CD4-positive, alpha-beta T cell (primary cell): ENCODE measurements at regions not wholly inside any gene's neighbourhood (a gene's known extent, or its start where the extent isn't known, plus 50 kb on each side); places are given as distances from the start of the nearest gene placed in this dataset.

Experiments used
- ATAC-seq: fragments of 200-7000 bp; cut with Tn5 transposase; one replicate; pipeline ENCODE4 v1.10.0; 2022; ENCODE audit warnings: mild to moderate bottlenecking; ENCODE audit not compliant: poor library complexity
- CTCF ChIA-PET: fragments of 350-600 bp; sonication (Branson Sonifier 250); formaldehyde crosslinking; loops from one replicate; lab custom pipeline; 2021; ENCODE audit warnings: antibody characterized with exemption, inconsistent platforms; lab: Charles Lee
- POLR2A ChIA-PET: fragments of 350-600 bp; sonication (Branson Sonifier 250); formaldehyde crosslinking; loops from one replicate; lab custom pipeline; 2021; ENCODE audit warnings: antibody characterized with exemption, inconsistent platforms; lab: Charles Lee
- DNase-seq, 14 experiments: peaks; one replicate each; pipeline ENCODE4 v3.0.0-alpha.2; 2013 to 2020; ENCODE audit warnings: mixed read lengths in 2 of 14
- H3K27ac ChIP-seq, 2 donors: one replicate each; pipeline versions ENCODE4 v1.5.1 to v1.7.0; 2013; ENCODE audit warnings: low read length in 2 of 2, low read depth in 1 of 2, mild to moderate bottlenecking in 1 of 2
- H3K27me3 ChIP-seq, 2 experiments: 1 replicate in 1 of 2; 2 replicates in 1 of 2; pipeline versions ENCODE4 v1.6.1 to v1.7.0; 2013; ENCODE audit warnings: low read length in 2 of 2, control low read depth in 1 of 2, mild to moderate bottlenecking in 1 of 2, moderate library complexity in 1 of 2; ENCODE audit not compliant: insufficient read depth in 2 of 2, control insufficient read depth in 1 of 2
- H3K36me3 ChIP-seq: one replicate; pipeline ENCODE4 v1.6.1; 2013; ENCODE audit warnings: low read length, control low read depth; ENCODE audit not compliant: insufficient read depth
- H3K4me1 ChIP-seq: one replicate; pipeline ENCODE4 v1.6.1; 2013; ENCODE audit warnings: low read length, control low read depth; ENCODE audit not compliant: insufficient read depth
- H3K4me3 ChIP-seq: one replicate; pipeline ENCODE4 v1.5.1; 2013; ENCODE audit warnings: mild to moderate bottlenecking, low read length, moderate library complexity
- H3K9me3 ChIP-seq, 2 experiments: 1 replicate in 1 of 2; 2 replicates in 1 of 2; pipeline versions ENCODE4 v1.6.1 to v1.7.0; 2013; ENCODE audit warnings: low read length in 2 of 2, mild to moderate bottlenecking in 2 of 2, control low read depth in 1 of 2, moderate library complexity in 1 of 2; ENCODE audit not compliant: control insufficient read depth in 1 of 2, insufficient read depth in 1 of 2
- H3K27ac Mint-ChIP-seq: one replicate; pipeline ENCODE4 v1.8.0; 2020; ENCODE audit warnings: mixed read lengths
- H3K27me3 Mint-ChIP-seq: one replicate; pipeline ENCODE4 v1.8.0; 2021; ENCODE audit warnings: mixed read lengths
- H3K36me3 Mint-ChIP-seq: one replicate; pipeline ENCODE4 v1.8.0; 2021; ENCODE audit warnings: low read depth, mixed read lengths
- H3K4me1 Mint-ChIP-seq: one replicate; pipeline ENCODE4 v1.8.0; 2021; ENCODE audit warnings: low read depth, mixed read lengths
- H3K4me3 Mint-ChIP-seq: one replicate; pipeline ENCODE4 v1.8.0; 2020; ENCODE audit warnings: mild to moderate bottlenecking, mixed read lengths
- H3K9me3 Mint-ChIP-seq: one replicate; pipeline ENCODE4 v1.8.0; 2020; ENCODE audit warnings: mixed read lengths
- CTCF ChIP-seq: fragments of 200-600 bp; IDR thresholded peaks from one replicate; pipeline ENCODE4 v1.8.0; 2022; ENCODE audit warnings: antibody characterized with exemption, mild to moderate bottlenecking
- intact Hi-C, 2 experiments: fragments of 100-400 bp; cut with DNase I in 1 of 2; cut with micrococcal nuclease in 1 of 2; formaldehyde crosslinking; loops; one replicate each; pipeline versions ENCODE4 v1.15.1 to v1.9.0; 2023 to 2025; cut with DNase I, micrococcal nuclease

DNA sequence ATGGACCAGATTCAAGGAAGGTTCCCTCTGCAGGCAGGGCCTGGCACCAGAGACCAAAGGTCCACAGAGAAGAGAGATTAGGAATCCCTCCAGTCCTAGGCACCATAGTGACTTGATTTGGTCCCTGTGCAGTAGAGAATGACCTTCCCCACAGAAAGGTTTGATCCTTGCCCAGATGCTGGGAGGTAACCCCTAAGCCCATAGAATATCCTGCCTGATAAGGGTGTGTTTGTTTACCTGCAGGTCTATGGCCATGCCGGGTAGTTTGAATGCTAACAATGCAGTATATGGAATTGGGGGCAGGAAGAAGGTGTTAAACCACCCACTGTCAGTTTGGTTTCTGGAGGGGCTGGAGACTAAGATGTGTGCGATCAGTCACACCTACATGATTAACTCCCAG, 57.1 kb upstream of the NFASC start:
- H3K4me1 Mint-ChIP-seq, result no peaks in the 10 kb centered on the region
- POLR2A ChIA-PET, result no interaction called here
- TF ChIP-seq CTCF, result no peak
- no peak for ATAC-seq
- no peak for DNase-seq
- no peak overlapping the region for H3K27ac Mint-ChIP-seq
- H3K4me3 Mint-ChIP-seq, result no peak overlapping the region
- H3K36me3 ChIP-seq, result no peaks in the 10 kb centered on the region
- peaks cover 8 to 22% of the 10 kb centered on the region in 2 experiments for H3K27me3 ChIP-seq
- H3K27me3 Mint-ChIP-seq, result peaks cover 35% of the 10 kb centered on the region
- no peaks in the 10 kb centered on the region for H3K9me3 Mint-ChIP-seq
- no peaks in the 10 kb centered on the region for H3K36me3 Mint-ChIP-seq
- intact Hi-C loops, result no loop called here
- no peaks in the 10 kb centered on the region for H3K9me3 ChIP-seq
- no peaks in the 10 kb centered on the region for H3K4me1 ChIP-seq
- H3K27ac ChIP-seq, result no peak overlapping the region
- CTCF ChIA-PET, result no interaction called here
- H3K4me3 ChIP-seq, result no peak overlapping the region

- no peak for DNase-seq
- Histone ChIP-seq H3K4me3 (no peak overlapping the region), H3K27me3 (peaks cover 8 to 22% of the 10 kb centered on the region in 2 experiments), H3K4me1 (no peaks in the 10 kb centered on the region), H3K27ac (no peak overlapping the region), H3K36me3 (no peaks in the 10 kb centered on the region), H3K9me3 (no peaks in the 10 kb centered on the region)
- Mint-ChIP-seq H3K27ac (no peak overlapping the region), H3K9me3 (no peaks in the 10 kb centered on the region), H3K27me3 (peaks cover 43% of the 10 kb centered on the region), H3K4me3 (no peak overlapping the region), H3K36me3 (no peaks in the 10 kb centered on the region), H3K4me1 (no peaks in the 10 kb centered on the region)
- no peak for ATAC-seq
- no peak for TF ChIP-seq CTCF
- POLR2A ChIA-PET, result no interaction called here
- intact Hi-C loops, result no loop called here
- CTCF ChIA-PET, result interaction anchor here (4.8 kb wide), 1 partner anchor 7 kb away, joined by 32 read pairs; no protein-coding TSS in a partner anchor
Measured at GRCh38 chr1:204814166-204814884, 56.3 kb upstream of the NFASC start.

DNA sequence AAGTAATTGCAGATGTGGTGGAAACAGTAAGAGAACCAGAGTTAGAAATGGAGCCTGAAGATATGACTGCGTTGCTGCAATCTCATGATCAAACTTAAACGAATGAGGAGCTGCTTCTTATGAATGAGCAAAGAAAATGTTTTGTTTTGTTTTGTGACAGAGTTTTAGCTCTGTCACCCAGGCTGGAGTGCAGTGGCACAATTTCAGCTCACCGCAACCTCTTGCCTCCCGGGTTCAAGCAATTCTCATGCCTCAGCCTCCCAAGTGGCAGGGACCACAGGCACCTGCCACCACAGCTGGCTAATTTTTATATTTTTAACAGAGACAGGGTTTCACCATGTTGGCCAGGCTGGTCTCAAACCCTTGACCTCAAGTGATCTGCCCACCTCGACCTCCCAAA, 53.3 kb upstream of the NFASC start:
- ChIA-PET POLR2A (no interaction called here), CTCF (interaction anchor here (1.4 to 4.8 kb wide), 2 partner anchors 10 to 26 kb away, joined by 3 to 32 read pairs; no protein-coding TSS in a partner anchor)
- no peak for TF ChIP-seq CTCF
- Mint-ChIP-seq H3K27me3 (peaks cover 43% of the 10 kb centered on the region), H3K4me1 (no peaks in the 10 kb centered on the region), H3K27ac (no peak overlapping the region), H3K9me3 (no peaks in the 10 kb centered on the region), H3K4me3 (no peak overlapping the region), H3K36me3 (no peaks in the 10 kb centered on the region)
- H3K27ac ChIP-seq, result no peak overlapping the region
- H3K9me3 ChIP-seq, result no peaks in the 10 kb centered on the region
- H3K27me3 ChIP-seq, result peaks cover 8 to 25% of the 10 kb centered on the region in 2 experiments
- H3K4me3 ChIP-seq, result no peak overlapping the region
- H3K36me3 ChIP-seq, result no peaks in the 10 kb centered on the region
- intact Hi-C loops, result no loop called here
- no peak for DNase-seq
- H3K4me1 ChIP-seq, result no peaks in the 10 kb centered on the region
- no peak for ATAC-seq
